ENCODE measurements at regions not wholly inside any gene's neighbourhood (a gene's known extent, or its start where the extent isn't known, plus 50 kb on each side); places are given as distances from the start of the nearest gene placed in this dataset.

DNA sequence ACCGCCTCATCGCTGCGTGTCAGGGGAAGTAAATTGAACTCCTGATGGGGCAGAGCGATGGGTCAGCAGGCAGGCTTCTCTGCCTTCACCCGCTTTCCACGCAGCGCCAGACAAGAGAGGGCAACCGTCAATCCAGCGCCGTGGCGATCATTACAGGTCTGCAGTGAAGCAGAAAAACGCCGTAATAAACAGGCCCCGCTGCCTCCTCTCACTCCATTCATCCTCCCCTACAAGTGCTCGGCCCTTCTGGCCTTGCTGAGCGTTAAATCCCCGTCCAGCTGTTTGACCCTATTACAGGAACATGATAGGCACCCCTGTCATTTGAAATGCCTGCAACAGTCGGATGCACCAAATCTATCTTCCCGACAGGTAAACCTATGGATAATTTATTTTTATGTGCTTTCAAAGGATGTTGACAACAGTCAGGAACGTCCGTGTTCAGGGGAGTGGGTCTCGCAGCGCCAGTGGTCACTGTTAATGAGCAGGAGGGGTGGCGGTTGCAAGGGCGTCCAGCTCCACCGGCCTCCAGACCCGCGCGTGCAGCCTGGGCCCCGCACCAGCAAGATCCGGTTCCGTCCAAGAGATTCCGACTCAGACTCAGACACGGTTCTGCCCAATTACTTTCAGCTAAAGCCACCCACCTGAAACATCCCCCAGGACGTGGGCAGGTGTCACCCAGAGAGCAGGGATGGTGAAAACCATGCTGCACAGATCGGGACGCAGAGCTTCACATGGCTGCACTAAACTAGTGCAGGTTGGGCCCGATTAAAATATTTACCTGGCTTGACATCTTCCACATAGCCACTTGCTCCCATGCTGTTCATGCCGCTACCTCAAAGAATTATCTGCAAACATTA, 508.0 kb upstream of the MGMT start:
- Histone ChIP-seq H3K27me3 (ENCODE audit: control insufficient read depth, insufficient read depth) (no peaks in the 10 kb centered on the region), H3K9me3 (ENCODE audit: control insufficient read depth, low read length) (no peaks in the 10 kb centered on the region), H3K4me1 (ENCODE audit: control insufficient read depth, insufficient read depth, low read length) (no peaks in the 10 kb centered on the region), H3K27ac (ENCODE audit: low read length) (no peak overlapping the region), H3K4me3 (ENCODE audit: low read length) (no peak overlapping the region)
- ATAC-seq (no peak), DNase-seq (no peak)
- intact Hi-C loops (cut with DNase I): no loop called here
- WGBS: 93% methylated on average over 39 of the region's 39 CpGs

DNA sequence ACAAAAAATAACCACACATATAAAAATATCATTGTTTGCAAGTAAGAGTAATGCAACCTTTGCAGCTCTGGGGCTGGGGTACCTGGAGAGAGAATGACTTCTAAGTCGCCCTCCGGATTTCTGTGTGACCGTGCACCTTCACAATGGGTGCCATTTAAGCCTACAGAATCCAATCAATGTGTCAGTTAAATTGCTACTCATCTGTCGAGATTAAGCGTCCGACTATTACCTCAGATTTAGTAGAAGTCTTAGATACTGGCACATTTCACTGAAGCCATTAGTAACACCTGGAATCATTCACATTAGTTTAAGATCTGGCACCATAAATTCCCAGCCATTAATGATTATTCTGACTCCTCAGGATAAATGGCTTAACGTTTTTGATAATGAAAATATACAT, 507.3 kb upstream of the MGMT start:
- H3K27me3 ChIP-seq (ENCODE audit: control insufficient read depth, insufficient read depth): no peaks in the 10 kb centered on the region
- no peaks in the 10 kb centered on the region for H3K4me1 ChIP-seq (ENCODE audit: control insufficient read depth, insufficient read depth, low read length)
- DNase-seq (no peak), ATAC-seq (no peak)
- no peak overlapping the region for H3K4me3 ChIP-seq (ENCODE audit: low read length)
- H3K9me3 ChIP-seq (ENCODE audit: control insufficient read depth, low read length): no peaks in the 10 kb centered on the region
- H3K27ac ChIP-seq (ENCODE audit: low read length): no peak overlapping the region
- intact Hi-C loops (cut with DNase I): no loop called here
- WGBS: 85% methylated on average over 7 of the region's 7 CpGs

DNA sequence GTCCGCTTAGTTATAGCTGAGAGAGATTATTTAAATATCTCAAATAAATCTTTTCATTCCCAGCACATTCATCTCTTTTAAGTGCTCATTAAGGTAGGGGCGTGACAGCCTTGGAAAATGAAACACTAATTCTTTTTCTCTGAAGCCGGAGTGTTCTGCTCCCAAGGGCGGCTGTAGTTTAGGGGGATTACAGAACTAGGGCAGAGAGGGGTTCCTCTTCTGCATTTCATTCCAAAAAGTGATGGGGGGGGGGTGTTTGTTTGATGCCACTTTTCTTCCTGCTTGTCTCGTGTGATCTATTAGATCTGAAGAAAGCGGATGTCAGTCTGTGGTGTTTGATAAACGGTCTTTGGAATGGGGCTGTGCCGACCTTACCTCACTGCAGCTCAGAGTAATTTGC, 506.5 kb upstream of the MGMT start:
- no peaks in the 10 kb centered on the region for H3K27me3 ChIP-seq (ENCODE audit: control insufficient read depth, insufficient read depth)
- no peak overlapping the region for H3K27ac ChIP-seq (ENCODE audit: low read length)
- H3K9me3 ChIP-seq (ENCODE audit: control insufficient read depth, low read length): no peaks in the 10 kb centered on the region
- DNase-seq (no peak), ATAC-seq (no peak)
- intact Hi-C loops (cut with DNase I): no loop called here
- no peak overlapping the region for H3K4me3 ChIP-seq (ENCODE audit: low read length)
- no peaks in the 10 kb centered on the region for H3K4me1 ChIP-seq (ENCODE audit: control insufficient read depth, insufficient read depth, low read length)
- WGBS: 72% methylated on average over 8 of the region's 8 CpGs

DNA sequence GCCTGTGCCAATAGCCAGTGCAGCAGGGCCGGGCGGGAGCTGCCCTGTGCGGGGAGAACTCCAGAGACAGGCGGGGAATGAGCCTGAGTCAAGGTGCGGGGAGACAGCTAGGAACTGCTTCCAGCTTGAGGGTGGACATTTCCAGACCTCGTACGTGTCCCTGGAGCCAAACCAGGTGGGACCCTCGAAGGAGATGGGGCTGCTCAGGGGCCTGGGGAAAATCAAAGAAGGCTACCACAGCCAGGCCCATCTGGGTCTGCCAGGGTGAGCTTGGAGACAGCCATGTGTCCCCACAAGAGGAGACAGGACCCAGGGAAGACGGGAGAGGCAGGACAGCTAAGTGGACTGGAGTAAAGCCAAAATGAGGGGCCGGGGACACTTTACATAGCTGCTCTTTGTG, 504.9 kb upstream of the MGMT start:
- H3K27ac ChIP-seq (ENCODE audit: low read length): no peak overlapping the region
- no peaks in the 10 kb centered on the region for H3K27me3 ChIP-seq (ENCODE audit: control insufficient read depth, insufficient read depth)
- no peaks in the 10 kb centered on the region for H3K4me1 ChIP-seq (ENCODE audit: control insufficient read depth, insufficient read depth, low read length)
- no peaks in the 10 kb centered on the region for H3K9me3 ChIP-seq (ENCODE audit: control insufficient read depth, low read length)
- ATAC-seq (no peak), DNase-seq (no peak)
- 74% methylated on average over 10 of the region's 10 CpGs for WGBS
- H3K4me3 ChIP-seq (ENCODE audit: low read length): no peak overlapping the region
- intact Hi-C loops (cut with DNase I): no loop called here

DNA sequence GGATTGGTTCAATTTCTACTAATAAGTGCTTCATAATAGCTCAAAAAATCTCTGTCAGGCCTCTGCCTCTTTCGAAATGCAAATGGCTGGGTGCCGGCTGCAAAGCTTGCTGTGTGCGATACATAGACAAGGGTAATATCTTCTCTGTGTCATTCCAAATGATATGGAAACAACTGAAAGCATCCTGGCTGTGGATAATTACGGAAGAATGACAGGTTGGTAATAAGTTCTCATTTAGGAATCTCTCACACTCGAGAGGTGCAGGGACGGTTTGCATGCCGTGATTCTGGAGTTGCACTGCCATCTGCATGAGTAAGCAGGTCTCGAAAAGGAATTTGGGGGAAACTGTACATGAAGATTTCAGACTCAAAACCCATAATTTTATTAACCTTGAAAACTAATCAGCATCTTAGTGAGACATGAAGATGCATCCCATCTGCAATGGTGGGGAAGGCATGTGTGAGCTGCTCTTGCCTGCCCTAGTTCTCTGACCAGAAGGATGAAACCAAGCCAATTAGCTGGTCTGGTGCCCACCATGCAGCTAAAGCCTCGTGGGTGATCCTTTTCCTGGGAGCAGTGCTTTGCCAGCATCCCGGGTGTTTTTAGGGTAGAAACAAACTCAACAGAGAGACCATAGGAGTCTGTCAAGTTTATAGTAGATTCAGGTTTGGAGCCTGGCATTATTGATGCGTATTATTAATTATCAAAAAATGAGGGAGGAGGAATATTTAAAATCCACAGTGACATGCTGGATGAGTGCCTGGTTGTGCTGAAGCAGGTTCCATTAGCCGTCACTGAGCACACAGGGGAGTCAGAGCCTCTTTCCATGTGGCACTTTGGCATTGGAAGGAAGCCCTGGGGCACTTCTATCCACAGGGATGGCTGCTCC, 503.6 kb upstream of the MGMT start:
- ATAC-seq: no peak
- intact Hi-C loops (cut with DNase I): no loop called here

DNA sequence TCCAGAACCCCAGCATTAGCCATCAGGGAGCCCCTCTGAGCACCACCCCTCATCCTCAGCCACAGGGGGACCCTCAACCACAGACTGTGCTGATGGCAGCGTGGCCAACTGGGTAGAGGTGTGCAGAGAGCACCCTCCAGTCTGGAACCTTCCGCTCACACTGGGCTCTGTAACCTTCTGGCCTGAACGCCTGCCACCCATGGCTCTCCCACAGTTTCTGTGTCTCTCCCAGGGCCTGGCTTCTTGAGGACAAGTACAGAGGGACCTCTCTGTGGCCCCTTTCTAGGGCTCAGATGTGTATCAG, 503.0 kb upstream of the MGMT start:
- Histone ChIP-seq H3K4me1 (ENCODE audit: control insufficient read depth, insufficient read depth, low read length) (no peaks in the 10 kb centered on the region), H3K27me3 (ENCODE audit: control insufficient read depth, insufficient read depth) (no peaks in the 10 kb centered on the region), H3K27ac (ENCODE audit: low read length) (no peak overlapping the region), H3K4me3 (ENCODE audit: low read length) (no peak overlapping the region), H3K9me3 (ENCODE audit: control insufficient read depth, low read length) (no peaks in the 10 kb centered on the region)
- ATAC-seq (no peak), DNase-seq (no peak)
- WGBS: 66% methylated on average over 3 of the region's 3 CpGs
- intact Hi-C loops (cut with DNase I): no loop called here

More for the DNA sequence above, 503.6 kb upstream of the MGMT start:
- Histone ChIP-seq H3K4me1 (ENCODE audit: control insufficient read depth, insufficient read depth, low read length) (no peaks in the 10 kb centered on the region), H3K27me3 (ENCODE audit: control insufficient read depth, insufficient read depth) (no peaks in the 10 kb centered on the region), H3K9me3 (ENCODE audit: control insufficient read depth, low read length) (no peaks in the 10 kb centered on the region), H3K4me3 (ENCODE audit: low read length) (no peak overlapping the region), H3K27ac (ENCODE audit: low read length) (no peak overlapping the region)
- 87% methylated on average over 12 of the region's 12 CpGs for WGBS
- DNase-seq: no peak

DNA sequence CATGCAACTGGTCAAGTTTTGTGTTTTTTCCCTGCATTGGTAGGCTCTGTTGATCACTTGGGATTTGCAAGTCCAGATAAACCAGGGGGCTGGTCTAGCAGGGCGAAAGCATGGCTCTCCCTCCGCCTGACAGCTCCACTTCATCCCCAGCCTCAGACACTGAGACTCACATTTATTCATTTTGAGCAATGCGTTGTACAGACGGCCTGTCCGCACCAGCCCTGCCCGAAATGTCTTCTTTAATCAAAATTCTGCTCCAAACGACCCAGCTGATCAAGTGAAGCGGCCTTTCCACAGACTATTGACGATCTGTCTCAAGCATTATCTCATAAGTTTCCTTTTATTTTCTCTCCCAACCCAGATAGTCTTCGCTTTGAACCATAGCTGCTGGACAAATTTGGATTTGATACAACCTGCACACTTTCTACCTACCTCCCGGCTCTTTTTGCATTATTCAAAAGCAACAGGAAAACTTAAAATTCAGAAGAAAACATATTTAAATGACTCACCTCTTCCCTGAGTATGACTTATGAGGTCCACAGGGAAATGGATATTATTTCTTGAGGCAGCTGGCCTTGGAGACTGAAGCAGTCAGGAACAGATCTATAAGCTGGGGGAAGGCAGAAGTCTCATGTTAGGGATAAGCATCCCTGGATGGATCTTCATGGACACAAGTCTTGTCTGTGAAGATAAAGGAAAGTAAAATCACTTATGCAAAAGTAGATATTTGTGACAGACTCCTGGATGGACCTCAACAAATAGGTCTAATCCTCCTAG, 498.9 kb upstream of the MGMT start:
- intact Hi-C loops (cut with DNase I): no loop called here
- DNase-seq (no peak), ATAC-seq (no peak)
- Histone ChIP-seq H3K4me3 (ENCODE audit: low read length) (no peak overlapping the region), H3K4me1 (ENCODE audit: control insufficient read depth, insufficient read depth, low read length) (no peaks in the 10 kb centered on the region), H3K27me3 (ENCODE audit: control insufficient read depth, insufficient read depth) (no peaks in the 10 kb centered on the region), H3K27ac (ENCODE audit: low read length) (no peak overlapping the region), H3K9me3 (ENCODE audit: control insufficient read depth, low read length) (no peaks in the 10 kb centered on the region)
- 83% methylated on average over 11 of the region's 11 CpGs for WGBS

DNA sequence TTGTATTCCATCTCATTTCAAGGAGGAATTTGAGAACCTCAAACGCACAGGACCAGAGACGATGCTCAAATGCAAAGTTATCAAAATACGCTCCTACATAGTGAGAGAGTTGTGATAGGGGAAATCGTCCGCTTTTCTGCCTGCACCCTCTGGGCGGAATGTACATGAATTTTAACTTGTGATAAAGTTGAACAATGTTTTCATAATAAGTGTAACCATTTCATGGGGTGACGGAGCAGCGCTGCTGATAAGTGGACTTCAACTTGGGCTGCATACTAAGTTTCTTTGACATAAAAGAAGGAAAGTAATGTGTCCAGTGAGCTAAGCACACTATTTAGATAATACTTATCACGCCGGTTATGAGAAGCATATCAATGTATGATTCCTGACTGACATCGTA, 497.5 kb upstream of the MGMT start:
- intact Hi-C loops (cut with DNase I): no loop called here

DNA sequence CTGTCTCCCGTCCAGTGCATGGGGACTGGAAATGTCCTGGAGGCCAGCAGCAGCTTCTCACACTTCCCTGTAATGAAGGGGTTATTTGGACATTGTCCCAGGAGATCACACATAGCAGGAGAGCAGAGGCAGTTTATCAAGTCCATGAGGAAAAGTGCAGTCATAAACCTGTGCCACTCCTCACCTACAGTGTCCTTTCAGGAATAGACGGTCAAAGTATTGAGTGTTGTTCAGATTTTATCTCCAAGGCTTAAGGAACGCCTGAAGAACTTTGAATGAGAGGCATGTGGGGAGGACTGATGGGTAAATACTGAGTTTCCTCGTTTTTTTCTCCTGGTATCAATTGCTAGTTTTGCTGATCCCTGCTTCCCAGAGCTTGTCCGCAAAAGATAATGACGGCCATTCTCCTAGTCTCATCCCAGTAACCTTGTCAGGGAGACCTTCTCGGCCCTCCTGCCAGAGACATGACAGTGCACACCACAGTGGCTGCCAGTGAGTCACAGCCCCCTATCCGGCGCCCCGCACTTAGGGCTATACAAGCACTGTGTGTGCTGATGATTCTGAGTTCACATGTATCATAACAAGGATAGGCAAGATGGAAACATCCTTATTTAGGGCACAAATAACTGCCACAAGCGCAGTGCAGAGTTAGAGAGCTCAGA, 495.5 kb upstream of the MGMT start:
- no peaks in the 10 kb centered on the region for H3K4me1 ChIP-seq (ENCODE audit: control insufficient read depth, insufficient read depth, low read length)
- ATAC-seq: no peak
- DNase-seq: no peak
- H3K4me3 ChIP-seq (ENCODE audit: low read length): no peak overlapping the region
- H3K9me3 ChIP-seq (ENCODE audit: control insufficient read depth, low read length): no peaks in the 10 kb centered on the region
- H3K27me3 ChIP-seq (ENCODE audit: control insufficient read depth, insufficient read depth): no peaks in the 10 kb centered on the region
- intact Hi-C loops (cut with DNase I): no loop called here
- no peak overlapping the region for H3K27ac ChIP-seq (ENCODE audit: low read length)
- WGBS: 80% methylated on average over 11 of the region's 11 CpGs

More for the DNA sequence above, 497.5 kb upstream of the MGMT start:
- Histone ChIP-seq H3K27me3 (ENCODE audit: control insufficient read depth, insufficient read depth) (no peaks in the 10 kb centered on the region), H3K9me3 (ENCODE audit: control insufficient read depth, low read length) (no peaks in the 10 kb centered on the region), H3K27ac (ENCODE audit: low read length) (no peak overlapping the region), H3K4me1 (ENCODE audit: control insufficient read depth, insufficient read depth, low read length) (no peaks in the 10 kb centered on the region), H3K4me3 (ENCODE audit: low read length) (no peak overlapping the region)
- ATAC-seq (no peak), DNase-seq (no peak)
- 51% methylated on average over 11 of the region's 11 CpGs for WGBS

DNA sequence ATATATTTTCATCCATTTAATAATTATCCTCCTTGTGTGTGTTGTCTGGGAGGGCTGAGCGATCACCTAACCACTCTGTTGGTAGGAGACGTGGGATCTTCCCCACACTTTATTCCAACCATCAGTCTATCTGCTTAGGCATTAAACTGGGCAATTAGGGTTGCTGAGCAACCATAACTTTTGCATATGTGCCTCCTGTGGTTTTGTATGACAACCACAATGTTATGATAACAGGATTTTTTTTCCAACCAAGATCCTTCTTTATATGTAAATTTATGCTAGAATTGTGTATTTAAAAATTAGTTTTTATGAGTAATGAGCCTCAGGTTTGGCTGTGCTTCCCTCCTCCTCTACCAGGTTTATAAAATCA, 495.0 kb upstream of the MGMT start:
- intact Hi-C loops (cut with DNase I): no loop called here
- 89% methylated on average over 2 of the region's 2 CpGs for WGBS
- DNase-seq (no peak), ATAC-seq (no peak)
- Histone ChIP-seq H3K27ac (ENCODE audit: low read length) (no peak overlapping the region), H3K4me1 (ENCODE audit: control insufficient read depth, insufficient read depth, low read length) (no peaks in the 10 kb centered on the region), H3K27me3 (ENCODE audit: control insufficient read depth, insufficient read depth) (no peaks in the 10 kb centered on the region), H3K4me3 (ENCODE audit: low read length) (no peak overlapping the region), H3K9me3 (ENCODE audit: control insufficient read depth, low read length) (no peaks in the 10 kb centered on the region)
